HAP-1 (cell line): ENCODE measurements at regions not wholly inside any gene's neighbourhood (a gene's known extent, or its start where the extent isn't known, plus 50 kb on each side); places are given as distances from the start of the nearest gene placed in this dataset.
"Not testable (repeated sequence)": the region's sequence is repeated elsewhere in the genome, so short reads cannot be mapped to it uniquely, and the experiment has no call there.

Experiments used
- DNase-seq, 2 experiments: peaks; one replicate each; pipeline ENCODE4 v3.0.0-alpha.2; 2016 to 2020; ENCODE audit warnings: low spot score in 2 of 2
- H3K27me3 ChIP-seq: fragments of 250-450 bp; sonication (Bioruptor Pico); 2 replicates; pipeline ENCODE4 v1.5.1; 2020; ENCODE audit warnings: low read depth, mild to moderate bottlenecking, moderate library complexity
- H3K36me3 ChIP-seq: fragments of 250-450 bp; sonication (Bioruptor Pico); replicated peaks from 2 replicates; pipeline ENCODE4 v1.5.1; 2020; ENCODE audit warnings: mild to moderate bottlenecking
- H3K4me1 ChIP-seq: fragments of 250-450 bp; sonication (Bioruptor Pico); 2 replicates; pipeline ENCODE4 v1.5.1; 2020; ENCODE audit warnings: mild to moderate bottlenecking
- H3K4me3 ChIP-seq: fragments of 250-450 bp; sonication (Bioruptor Pico); 2 replicates; pipeline ENCODE4 v1.5.1; 2020; ENCODE audit warnings: mild to moderate bottlenecking, moderate library complexity
- H3K9me3 ChIP-seq: fragments of 250-450 bp; sonication (Bioruptor Pico); 2 replicates; pipeline ENCODE4 v1.5.1; 2020; ENCODE audit warnings: mild to moderate bottlenecking, moderate library complexity
- in situ Hi-C: fragments of 300-500 bp; cut with MboI; formaldehyde crosslinking; loops from 3 replicates; pipeline ENCODE4 v1.14.3; 2020; ENCODE audit warnings: low sequenced_read_pairs, inconsistent platforms, mixed read lengths

GRCh38 chr16:58855291-58855863, 121.3 kb upstream of the GOT2 start:
- Histone ChIP-seq H3K4me3 (no peak overlapping the region), H3K9me3 (no peaks in the 10 kb centered on the region), H3K4me1 (no peaks in the 10 kb centered on the region), H3K36me3 (no peaks in the 10 kb centered on the region), H3K27me3 (no peaks in the 10 kb centered on the region)
- no peak for DNase-seq
- in situ Hi-C loops: no loop called here

- H3K27me3 ChIP-seq: no peaks in the 10 kb centered on the region
- in situ Hi-C loops: no loop called here
- no peak overlapping the region for H3K4me3 ChIP-seq
- H3K4me1 ChIP-seq: no peaks in the 10 kb centered on the region
- H3K36me3 ChIP-seq: no peaks in the 10 kb centered on the region
- DNase-seq: no peak
- no peaks in the 10 kb centered on the region for H3K9me3 ChIP-seq
Measured at GRCh38 chr16:58853854-58854791, 120.0 kb upstream of the GOT2 start.

GRCh38 chr16:58850678-58851020, 116.5 kb upstream of the GOT2 start:
- in situ Hi-C loops: no loop called here

GRCh38 chr16:58850019-58850677, 116.0 kb upstream of the GOT2 start:
- no peak overlapping the region for H3K4me3 ChIP-seq
- in situ Hi-C loops: no loop called here
- no peaks in the 10 kb centered on the region for H3K9me3 ChIP-seq
- DNase-seq: no peak
- no peaks in the 10 kb centered on the region for H3K36me3 ChIP-seq
- H3K27me3 ChIP-seq: no peaks in the 10 kb centered on the region
- peaks cover 4% of the 10 kb centered on the region for H3K4me1 ChIP-seq

More at GRCh38 chr16:58850678-58851020, 116.5 kb upstream of the GOT2 start:
- H3K4me1 ChIP-seq: peaks cover 4% of the 10 kb centered on the region
- H3K27me3 ChIP-seq: no peaks in the 10 kb centered on the region
- no peaks in the 10 kb centered on the region for H3K36me3 ChIP-seq
- H3K9me3 ChIP-seq: no peaks in the 10 kb centered on the region
- no peak for DNase-seq
- no peak overlapping the region for H3K4me3 ChIP-seq

GRCh38 chr16:58848662-58849002, 114.5 kb upstream of the GOT2 start:
- in situ Hi-C loops: no loop called here

GRCh38 chr16:58847902-58848661, 114.0 kb upstream of the GOT2 start:
- in situ Hi-C loops: no loop called here
- Histone ChIP-seq H3K36me3 (no peaks in the 10 kb centered on the region), H3K4me3 (no peak overlapping the region), H3K9me3 (no peaks in the 10 kb centered on the region), H3K4me1 (peaks cover 4% of the 10 kb centered on the region), H3K27me3 (no peaks in the 10 kb centered on the region; the same call in 1 of the 2 replicates)
- DNase-seq: no peak

More at GRCh38 chr16:58848662-58849002, 114.5 kb upstream of the GOT2 start:
- Histone ChIP-seq H3K4me1 (peaks cover 4% of the 10 kb centered on the region), H3K27me3 (no peaks in the 10 kb centered on the region), H3K36me3 (no peaks in the 10 kb centered on the region), H3K4me3 (no peak overlapping the region), H3K9me3 (no peaks in the 10 kb centered on the region)
- no peak for DNase-seq

- in situ Hi-C loops, DNase-seq, H3K9me3 ChIP-seq, H3K27me3 ChIP-seq, H3K36me3 ChIP-seq, H3K4me3 ChIP-seq, H3K4me1 ChIP-seq: not testable (repeated sequence)
Measured at GRCh38 chr16:58846226-58846625, 112.1 kb upstream of the GOT2 start.

GRCh38 chr16:58843675-58844074, 109.6 kb upstream of the GOT2 start:
- no peak for DNase-seq
- in situ Hi-C loops: no loop called here
- no peaks in the 10 kb centered on the region for H3K9me3 ChIP-seq
- no peak overlapping the region for H3K4me3 ChIP-seq
- H3K4me1 ChIP-seq: peaks cover 4% of the 10 kb centered on the region
- H3K36me3 ChIP-seq: no peaks in the 10 kb centered on the region
- no peaks in the 10 kb centered on the region; the same call in 1 of the 2 replicates for H3K27me3 ChIP-seq

GRCh38 chr16:58842746-58843145, 108.6 kb upstream of the GOT2 start:
- in situ Hi-C loops: no loop called here
- Histone ChIP-seq H3K9me3 (no peaks in the 10 kb centered on the region), H3K27me3 (no peaks in the 10 kb centered on the region; the same call in 1 of the 2 replicates), H3K4me1 (no peaks in the 10 kb centered on the region), H3K4me3 (no peak overlapping the region), H3K36me3 (no peaks in the 10 kb centered on the region)
- no peak for DNase-seq

GRCh38 chr16:58842156-58842555, 108.0 kb upstream of the GOT2 start:
- in situ Hi-C loops: no loop called here
- no peaks in the 10 kb centered on the region for H3K36me3 ChIP-seq
- H3K4me3 ChIP-seq: no peak overlapping the region
- no peak for DNase-seq
- H3K9me3 ChIP-seq: no peaks in the 10 kb centered on the region
- no peaks in the 10 kb centered on the region for H3K4me1 ChIP-seq
- no peaks in the 10 kb centered on the region; the same call in 1 of the 2 replicates for H3K27me3 ChIP-seq

GRCh38 chr16:58837950-58838349, 103.8 kb upstream of the GOT2 start:
- Histone ChIP-seq H3K4me3 (no peak overlapping the region), H3K27me3 (no peaks in the 10 kb centered on the region), H3K4me1 (no peaks in the 10 kb centered on the region), H3K36me3 (no peaks in the 10 kb centered on the region), H3K9me3 (no peaks in the 10 kb centered on the region)
- in situ Hi-C loops: no loop called here
- DNase-seq: no peak

GRCh38 chr16:58836427-58836826, 102.3 kb upstream of the GOT2 start:
- no peaks in the 10 kb centered on the region for H3K36me3 ChIP-seq
- no peak overlapping the region for H3K4me3 ChIP-seq
- in situ Hi-C loops: no loop called here
- no peak for DNase-seq
- H3K9me3 ChIP-seq: no peaks in the 10 kb centered on the region
- H3K4me1 ChIP-seq: no peaks in the 10 kb centered on the region
- no peaks in the 10 kb centered on the region; the same call in 1 of the 2 replicates for H3K27me3 ChIP-seq

- Histone ChIP-seq H3K4me1 (no peaks in the 10 kb centered on the region), H3K9me3 (no peaks in the 10 kb centered on the region), H3K36me3 (no peaks in the 10 kb centered on the region), H3K27me3 (peaks cover 3% of the 10 kb centered on the region; the same call in 1 of the 2 replicates), H3K4me3 (no peak overlapping the region)
- DNase-seq: no peak
- in situ Hi-C loops: no loop called here
Measured at GRCh38 chr16:58832386-58832895, 98.3 kb upstream of the GOT2 start.
